ENCODE measurements at regions not wholly inside any gene's neighbourhood (a gene's known extent, or its start where the extent isn't known, plus 50 kb on each side); places are given as distances from the start of the nearest gene placed in this dataset.
A peak's percentile ranks its signal among the peaks of the same experiment; 100 is the strongest.

- DNase-seq = no peak
Observed at GRCh38 chr2:120920454-120921148, 184.9 kb downstream of the GLI2 start.

- DNase-seq = no peak
Observed at GRCh38 chr2:120921457-120921856, 185.8 kb downstream of the GLI2 start.

- no peak for DNase-seq
Observed at GRCh38 chr2:120922571-120923332, 187.1 kb downstream of the GLI2 start.

GRCh38 chr2:120923426-120923825 is 187.8 kb downstream of the GLI2 start:
- no peak for DNase-seq

- no peak for DNase-seq
Observed at GRCh38 chr2:120924924-120925323, 189.3 kb downstream of the GLI2 start.

GRCh38 chr2:120926463-120927264 is 191.0 kb downstream of the GLI2 start:
- DNase-seq = no peak

- no peak for DNase-seq
Observed at GRCh38 chr2:120927265-120927628, 191.6 kb downstream of the GLI2 start.

GRCh38 chr2:120929829-120930228 is 194.2 kb downstream of the GLI2 start:
- DNase-seq = no peak

GRCh38 chr2:120930236-120930635 is 194.6 kb downstream of the GLI2 start:
- no peak for DNase-seq

GRCh38 chr2:120930864-120931263 is 195.2 kb downstream of the GLI2 start:
- DNase-seq = no peak

GRCh38 chr2:120932472-120932871 is 196.8 kb downstream of the GLI2 start:
- DNase-seq = no peak

GRCh38 chr2:120932881-120933280 is 197.2 kb downstream of the GLI2 start:
- DNase-seq = no peak

- DNase-seq = no peak
Observed at GRCh38 chr2:120933693-120934573, 198.3 kb downstream of the GLI2 start.

GRCh38 chr2:120934574-120935338 is 199.1 kb downstream of the GLI2 start:
- DNase-seq = no peak

- DNase-seq = no peak
Observed at GRCh38 chr2:120935339-120936313, 200.0 kb downstream of the GLI2 start.

GRCh38 chr2:120936476-120937334 is 201.0 kb downstream of the GLI2 start:
- DNase-seq = no peak

GRCh38 chr2:120937686-120938044 is 202.0 kb downstream of the GLI2 start:
- peak; percentile 77 for DNase-seq

- no peak for DNase-seq
Observed at GRCh38 chr2:120938045-120938771, 202.5 kb downstream of the GLI2 start.
